ENCODE measurements at regions not wholly inside any gene's neighbourhood (a gene's known extent, or its start where the extent isn't known, plus 50 kb on each side); places are given as distances from the start of the nearest gene placed in this dataset.

DNA sequence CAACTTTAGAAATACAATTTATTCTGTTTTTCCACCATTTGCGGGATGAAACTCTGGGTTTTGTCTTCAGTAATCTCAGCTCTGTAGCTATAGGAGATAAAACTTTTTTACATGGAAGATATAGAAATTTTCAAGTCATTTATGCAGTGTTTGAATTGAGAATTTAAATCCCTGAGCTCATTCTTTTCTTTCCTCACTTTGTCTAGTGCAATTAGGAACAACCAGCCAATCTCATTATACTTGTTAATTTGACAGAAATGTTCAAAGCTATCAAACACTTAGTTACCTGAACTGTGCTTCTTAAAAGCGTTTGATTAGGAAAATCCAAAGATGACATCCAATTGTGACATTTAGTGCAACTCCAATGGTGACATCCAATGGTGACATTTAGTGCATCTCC, 1014.3 kb downstream of the SLITRK5 start:
- TF ChIP-seq POLR2A (IDR thresholded peaks at IDR 0.05; ENCODE audit: low read length) (no peak), GATA1 (IDR thresholded peaks at IDR 0.05; ENCODE audit: low read depth, low read length) (no peak)

Measured in erythroblast (primary cell).